Mesodermal cell (in vitro differentiated cells): ENCODE measurements at regions not wholly inside any gene's neighbourhood (a gene's known extent, or its start where the extent isn't known, plus 50 kb on each side); places are given as distances from the start of the nearest gene placed in this dataset.

Experiments
- H3K27ac ChIP-seq: 2 replicates; pipeline ENCODE4 v1.7.0; 2013; ENCODE audit warnings: mild to moderate bottlenecking, low read depth, low read length, moderate library complexity; ENCODE audit not compliant: severe bottlenecking
- H3K36me3 ChIP-seq: 2 replicates; pipeline ENCODE4 v1.7.1; 2013; ENCODE audit warnings: mild to moderate bottlenecking, low read length, moderate library complexity; ENCODE audit not compliant: control insufficient read depth, insufficient read depth
- H3K4me1 ChIP-seq: one replicate; pipeline ENCODE4 v1.7.1; 2013; ENCODE audit warnings: mild to moderate bottlenecking, low read length; ENCODE audit not compliant: insufficient read depth, control insufficient read depth, poor library complexity, severe bottlenecking
- H3K4me3 ChIP-seq: 2 replicates; pipeline ENCODE4 v1.7.0; 2013; ENCODE audit warnings: low read length, control low read depth, mild to moderate bottlenecking; ENCODE audit not compliant: insufficient read depth, poor library complexity, severe bottlenecking; ENCODE audit errors: extremely low read depth
- H3K9me3 ChIP-seq: 2 replicates; pipeline ENCODE4 v1.7.1; 2013; ENCODE audit warnings: mild to moderate bottlenecking, low read length, moderate library complexity; ENCODE audit not compliant: control insufficient read depth
- WGBS, 2 experiments: methylation state at CpG; one replicate each; pipeline ENCODE4 v1.1.5; 2013; ENCODE audit warnings: missing lambda C conversion rate in 2 of 2; ENCODE audit not compliant: insufficient coverage in 2 of 2; 5-methylcytosine and 5-hydroxymethylcytosine counted together

DNA sequence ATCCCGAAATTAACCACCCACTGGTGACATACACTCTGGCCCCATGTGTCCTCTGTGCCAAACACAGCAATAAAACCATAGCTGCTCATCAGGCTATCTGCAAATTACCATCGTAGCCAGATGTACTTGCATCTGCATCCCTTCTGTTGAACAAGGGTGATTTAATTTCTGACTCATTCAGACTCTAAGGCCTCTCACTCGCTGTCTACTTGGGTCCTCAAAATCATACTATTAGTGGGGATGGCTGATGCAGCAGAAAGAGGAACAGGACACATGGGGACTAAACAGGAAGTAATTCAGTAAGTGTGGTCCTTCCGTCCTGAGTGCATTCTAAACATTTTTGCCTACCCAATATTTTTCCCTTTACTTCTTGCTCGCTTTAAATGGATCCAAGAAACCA, 2275.0 kb upstream of the PCDH20 start:
- Histone ChIP-seq H3K4me3 (no peak overlapping the region), H3K9me3 (no peaks in the 10 kb centered on the region), H3K27ac (no peak overlapping the region), H3K4me1 (no peaks in the 10 kb centered on the region), H3K36me3 (no peaks in the 10 kb centered on the region)
- 78 to 87% methylated on average over 1 to 4 of the region's 5 CpGs for WGBS, 2 experiments

DNA sequence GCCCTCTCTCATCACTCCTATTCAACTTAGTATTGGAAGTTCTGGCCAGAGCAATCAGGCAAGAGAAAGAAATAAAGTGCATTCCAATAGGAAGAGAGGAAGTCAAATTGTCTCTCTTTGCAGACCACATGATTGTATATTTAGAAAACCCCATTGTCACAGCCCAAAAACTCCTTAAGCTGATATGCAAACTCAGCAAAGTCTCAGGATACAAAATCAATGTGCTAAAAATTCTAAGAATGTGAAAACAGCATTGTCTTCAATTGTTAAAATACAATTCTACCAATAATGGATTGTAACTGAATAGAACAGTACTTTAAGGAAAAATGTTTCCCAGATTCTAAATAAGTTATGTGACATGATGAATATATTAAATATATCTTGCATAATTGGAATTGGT, 2269.2 kb upstream of the PCDH20 start:
- Histone ChIP-seq H3K4me1 (no peaks in the 10 kb centered on the region), H3K9me3 (no peaks in the 10 kb centered on the region), H3K36me3 (no peaks in the 10 kb centered on the region), H3K27ac (no peak overlapping the region), H3K4me3 (no peak overlapping the region)

DNA sequence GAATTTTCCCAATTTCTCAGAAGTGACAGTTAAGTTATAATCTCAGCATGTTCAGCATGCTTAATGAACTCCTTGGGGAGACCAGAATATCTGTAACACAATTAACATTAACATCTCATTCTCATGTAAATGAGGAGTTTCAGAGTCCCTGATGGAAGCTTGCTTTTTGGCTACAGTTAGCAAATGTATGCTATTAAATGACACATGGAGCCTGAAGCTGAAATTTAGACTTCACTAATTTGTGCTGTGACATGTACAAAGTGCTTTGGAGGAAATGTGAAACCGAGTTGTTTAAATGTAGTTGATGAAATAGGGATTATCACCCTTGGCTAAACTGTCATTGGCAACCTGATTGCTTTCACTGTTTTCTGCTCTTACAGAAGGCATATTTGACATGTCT, 2265.1 kb upstream of the PCDH20 start:
- Histone ChIP-seq H3K27ac (no peak overlapping the region), H3K4me1 (no peaks in the 10 kb centered on the region), H3K36me3 (no peaks in the 10 kb centered on the region), H3K9me3 (no peaks in the 10 kb centered on the region), H3K4me3 (no peak overlapping the region)
- WGBS, 2 experiments, result 22% methylated on average over 1 of the region's 1 CpG; no CpG with 5 or more reads in 1 of the 2 experiments

DNA sequence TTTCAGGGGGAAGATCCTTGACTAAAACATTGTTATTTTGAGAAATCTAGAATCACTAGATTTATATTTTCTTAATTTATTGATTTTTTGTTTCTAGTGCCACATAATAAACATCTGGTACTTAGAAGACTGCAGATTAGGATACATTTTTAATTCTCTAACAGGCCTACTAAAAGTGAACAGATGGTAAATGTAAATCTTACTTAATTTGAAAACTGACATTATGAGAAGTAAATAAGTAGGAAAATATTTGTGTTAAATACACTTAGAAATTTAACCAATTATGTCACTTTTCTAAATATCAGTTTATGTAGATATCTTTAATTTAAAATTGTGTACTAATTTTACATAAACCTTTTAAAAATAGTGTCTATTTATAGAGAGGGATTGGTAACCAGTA, 2255.6 kb upstream of the PCDH20 start:
- H3K4me1 ChIP-seq, result no peaks in the 10 kb centered on the region
- no peak overlapping the region for H3K27ac ChIP-seq
- H3K4me3 ChIP-seq, result no peak overlapping the region
- no peaks in the 10 kb centered on the region for H3K9me3 ChIP-seq
- no peaks in the 10 kb centered on the region for H3K36me3 ChIP-seq

DNA sequence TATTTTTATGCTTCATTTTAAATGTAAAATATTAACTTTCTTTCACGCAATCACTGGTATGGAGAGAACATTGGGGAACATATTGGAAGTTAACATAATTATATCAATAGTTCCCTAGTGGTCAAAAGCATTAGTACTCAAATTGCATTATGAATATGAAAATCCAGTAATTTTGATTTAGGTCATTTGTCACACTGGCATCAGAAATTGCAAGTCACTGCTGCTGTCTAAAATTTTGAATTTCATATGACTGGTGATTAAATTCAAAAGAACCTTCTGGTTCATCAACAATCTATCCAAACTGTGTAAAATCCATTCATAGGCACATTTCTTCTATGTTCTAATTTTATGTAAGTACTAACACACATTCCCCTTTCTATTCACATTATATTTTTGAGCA, 2235.7 kb upstream of the PCDH20 start:
- no peak overlapping the region for H3K4me3 ChIP-seq
- H3K9me3 ChIP-seq, result no peaks in the 10 kb centered on the region
- H3K4me1 ChIP-seq, result no peaks in the 10 kb centered on the region
- WGBS, 2 experiments, result no CpG with 5 or more reads among the region's 1 CpG
- H3K36me3 ChIP-seq, result no peaks in the 10 kb centered on the region
- no peak overlapping the region for H3K27ac ChIP-seq

DNA sequence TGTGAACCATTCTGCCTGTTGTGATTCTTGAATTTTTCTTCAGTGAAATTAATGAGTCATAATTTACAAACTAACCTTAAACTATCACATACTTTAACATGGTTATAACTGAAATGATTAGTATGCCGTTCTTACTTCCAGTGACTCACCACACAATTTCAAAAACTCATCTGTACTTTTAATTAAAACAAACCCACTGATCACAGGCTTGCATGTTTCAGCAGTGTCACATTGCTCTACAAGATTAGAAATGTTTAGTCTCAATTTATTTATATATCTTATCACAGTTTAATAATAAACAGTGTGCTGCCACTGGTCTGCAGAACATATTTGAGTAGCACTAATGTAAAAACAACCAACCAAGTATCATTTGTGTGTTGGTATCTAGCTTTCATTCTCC, 2227.9 kb upstream of the PCDH20 start:
- no peaks in the 10 kb centered on the region for H3K4me1 ChIP-seq
- H3K36me3 ChIP-seq, result no peaks in the 10 kb centered on the region
- H3K27ac ChIP-seq, result no peak overlapping the region
- 83% methylated on average over 1 of the region's 1 CpG; no CpG with 5 or more reads in 1 of the 2 experiments for WGBS, 2 experiments
- H3K9me3 ChIP-seq, result no peaks in the 10 kb centered on the region
- H3K4me3 ChIP-seq, result no peak overlapping the region

DNA sequence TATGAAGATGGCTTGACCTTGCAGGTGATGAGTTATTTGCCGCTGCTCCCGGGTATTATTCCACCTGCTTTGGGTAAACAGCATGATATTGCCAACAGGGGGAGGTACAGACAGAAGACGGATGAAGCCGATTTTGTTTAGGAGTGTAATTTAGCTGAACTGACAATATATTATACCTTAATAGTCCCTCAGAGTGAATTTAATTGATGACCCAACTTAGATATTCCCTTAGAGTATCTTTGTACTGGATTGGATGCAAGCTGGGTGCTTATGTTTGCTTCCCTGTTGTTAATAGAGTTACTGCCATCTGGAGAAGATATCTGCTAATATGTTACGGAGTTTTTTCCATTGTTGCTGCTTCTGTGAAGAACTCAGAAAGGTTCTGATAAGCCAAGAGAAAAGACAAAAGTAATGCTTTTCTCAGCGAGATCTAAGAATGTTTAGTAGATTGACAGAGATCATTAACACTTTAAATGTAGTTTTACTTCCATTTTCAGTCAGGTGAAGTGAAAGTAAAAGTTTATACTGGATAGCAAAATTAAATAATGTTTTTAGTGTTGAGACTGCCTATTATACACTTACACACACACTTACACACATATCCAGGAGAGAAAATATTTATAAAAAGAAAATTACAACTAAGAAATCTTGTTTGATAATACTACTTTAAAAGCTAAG, 2220.8 kb upstream of the PCDH20 start:
- H3K4me3 ChIP-seq, result no peak overlapping the region
- H3K27ac ChIP-seq, result no peak overlapping the region
- no peaks in the 10 kb centered on the region for H3K4me1 ChIP-seq
- no peaks in the 10 kb centered on the region for H3K36me3 ChIP-seq
- H3K9me3 ChIP-seq, result no peaks in the 10 kb centered on the region
- 75% methylated on average over 2 of the region's 6 CpGs; no CpG with 5 or more reads in 1 of the 2 experiments for WGBS, 2 experiments

DNA sequence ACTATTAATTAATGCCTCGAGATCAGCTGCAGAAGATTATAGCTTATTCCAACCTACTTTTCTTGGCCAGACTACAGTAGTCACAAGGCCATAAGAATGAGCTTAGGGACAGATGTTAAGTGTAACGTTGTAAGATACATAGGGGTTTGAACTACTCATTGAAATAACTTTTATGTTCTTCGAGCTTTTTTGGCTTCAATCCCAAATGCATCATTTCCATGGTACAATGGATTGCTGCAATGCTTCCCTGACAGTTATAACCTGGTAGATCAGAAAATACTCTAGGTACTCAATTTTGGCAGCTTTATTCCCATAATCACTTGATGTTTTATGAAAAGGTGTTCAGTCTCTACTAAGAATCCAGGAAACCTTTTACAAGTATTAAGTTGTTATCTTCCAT, 2216.7 kb upstream of the PCDH20 start:
- H3K4me3 ChIP-seq, result no peak overlapping the region
- no peaks in the 10 kb centered on the region for H3K9me3 ChIP-seq
- H3K27ac ChIP-seq, result no peak overlapping the region
- 86 to 89% methylated on average over 1 of the region's 3 CpGs for WGBS, 2 experiments
- no peaks in the 10 kb centered on the region for H3K4me1 ChIP-seq
- H3K36me3 ChIP-seq, result no peaks in the 10 kb centered on the region

DNA sequence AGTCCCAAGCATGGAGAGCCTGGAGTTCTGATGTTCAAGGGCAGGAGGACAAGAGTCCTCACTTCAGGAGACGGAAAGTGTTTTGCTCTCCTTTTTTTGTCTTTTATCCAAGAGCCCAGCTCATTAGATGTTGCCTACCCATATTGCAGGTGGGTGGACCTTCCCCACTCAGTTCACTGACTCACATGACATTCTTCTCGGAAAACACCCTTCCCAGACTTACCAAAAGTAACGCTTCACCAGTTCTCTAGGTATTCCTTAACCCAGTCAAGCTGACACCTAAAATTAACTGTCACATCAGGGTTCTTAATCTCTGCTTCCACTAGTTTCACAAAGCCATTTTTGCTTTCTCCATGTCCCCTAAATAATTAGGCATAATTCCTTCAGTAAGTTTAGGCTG, 2215.4 kb upstream of the PCDH20 start:
- Histone ChIP-seq H3K4me1 (no peaks in the 10 kb centered on the region), H3K36me3 (no peaks in the 10 kb centered on the region), H3K9me3 (no peaks in the 10 kb centered on the region), H3K4me3 (no peak overlapping the region), H3K27ac (no peak overlapping the region)
- 91 to 100% methylated on average over 3 of the region's 3 CpGs for WGBS, 2 experiments

DNA sequence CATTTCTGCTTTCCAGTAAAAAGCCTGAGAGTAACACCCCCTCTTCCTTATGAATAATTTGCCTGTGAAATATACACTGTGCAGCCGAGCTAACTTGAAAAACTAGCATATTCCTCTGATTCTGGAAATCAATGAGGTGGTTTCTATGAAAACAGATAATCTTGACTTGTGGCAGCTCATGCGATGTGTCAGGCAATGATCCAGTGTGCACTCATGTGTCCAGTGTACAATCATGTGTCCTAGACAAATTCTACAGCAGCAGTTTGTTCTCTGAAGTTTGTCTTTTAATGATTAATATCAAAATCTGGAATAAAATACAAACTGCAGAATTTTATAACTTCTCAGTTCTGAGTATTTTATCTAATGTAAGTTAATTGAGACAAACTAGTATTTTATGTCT, 2213.9 kb upstream of the PCDH20 start:
- H3K4me1 ChIP-seq, result no peaks in the 10 kb centered on the region
- no peaks in the 10 kb centered on the region for H3K36me3 ChIP-seq
- H3K27ac ChIP-seq, result no peak overlapping the region
- no peak overlapping the region for H3K4me3 ChIP-seq
- WGBS, 2 experiments, result 82 to 100% methylated on average over 1 to 2 of the region's 2 CpGs
- H3K9me3 ChIP-seq, result no peaks in the 10 kb centered on the region

DNA sequence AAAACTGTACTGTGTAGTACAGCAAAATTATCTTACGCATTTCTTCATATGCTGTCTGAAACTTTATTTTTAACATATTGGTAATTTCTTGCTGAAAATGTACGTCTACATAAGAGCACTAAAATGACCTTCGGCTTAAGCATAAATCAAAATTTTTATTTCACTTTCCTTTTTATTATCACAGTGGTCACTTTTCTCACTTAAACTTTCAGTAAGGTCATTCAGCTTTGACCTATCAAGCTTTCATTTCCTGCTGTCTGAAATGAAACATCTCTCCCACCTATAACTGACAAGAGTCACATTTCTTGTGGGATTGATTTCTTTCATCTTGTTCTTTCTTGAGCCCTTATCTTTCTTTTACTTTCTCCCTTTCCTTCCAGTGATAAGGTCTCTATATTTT, 2212.7 kb upstream of the PCDH20 start:
- no peak overlapping the region for H3K4me3 ChIP-seq
- WGBS, 2 experiments, result 82 to 100% methylated on average over 1 to 2 of the region's 3 CpGs
- H3K9me3 ChIP-seq, result no peaks in the 10 kb centered on the region
- no peak overlapping the region for H3K27ac ChIP-seq
- H3K4me1 ChIP-seq, result no peaks in the 10 kb centered on the region
- no peaks in the 10 kb centered on the region for H3K36me3 ChIP-seq
